Glomerular endothelial cell (primary cell): ENCODE measurements at regions not wholly inside any gene's neighbourhood (a gene's known extent, or its start where the extent isn't known, plus 50 kb on each side); places are given as distances from the start of the nearest gene placed in this dataset.
"Not testable (repeated sequence)": the region's sequence is repeated elsewhere in the genome, so short reads cannot be mapped to it uniquely, and the experiment has no call there.

Experiments
- DNase-seq: peaks from one replicate; pipeline ENCODE4 v3.0.0-alpha.2; 2011; ENCODE audit warnings: low read depth, low spot score; ENCODE audit errors: extremely low read depth

DNA sequence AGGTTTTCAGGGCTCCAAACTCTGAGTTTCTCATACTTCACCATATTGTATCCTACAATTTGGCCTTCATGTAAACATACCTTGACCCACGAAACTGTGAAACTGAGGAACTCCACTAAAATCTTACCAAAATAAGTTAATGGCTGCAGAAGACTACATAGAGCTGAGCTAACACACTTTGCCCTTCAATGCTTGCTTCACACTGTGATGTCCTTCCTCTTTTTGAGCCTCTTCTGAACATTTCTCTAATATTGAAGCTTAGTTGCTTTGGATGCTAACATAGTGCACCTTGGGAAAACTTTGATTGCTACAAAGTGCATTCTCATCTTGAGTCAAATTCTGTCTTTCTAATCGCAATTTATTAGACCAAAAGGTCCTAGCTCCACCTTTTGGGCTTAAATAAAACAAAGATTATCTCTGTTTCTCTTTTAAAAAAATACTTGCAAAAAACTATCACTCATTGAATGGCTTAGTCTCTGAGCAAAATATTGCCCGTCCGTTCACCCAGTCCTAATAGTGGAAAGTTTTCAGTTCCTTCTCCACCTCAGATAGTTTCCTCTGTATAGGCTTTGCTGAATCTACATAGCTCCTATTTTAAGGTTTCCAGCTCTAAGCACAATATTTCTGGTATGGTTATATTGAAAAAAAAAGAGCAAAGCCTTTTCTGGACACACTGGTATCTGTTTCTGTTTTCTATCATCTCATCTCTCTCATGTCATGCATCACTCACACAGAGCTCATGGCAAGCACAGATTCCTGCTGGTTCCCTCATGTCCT, 494.6 kb downstream of the RFPL4B start:
- DNase-seq: no peak

DNA sequence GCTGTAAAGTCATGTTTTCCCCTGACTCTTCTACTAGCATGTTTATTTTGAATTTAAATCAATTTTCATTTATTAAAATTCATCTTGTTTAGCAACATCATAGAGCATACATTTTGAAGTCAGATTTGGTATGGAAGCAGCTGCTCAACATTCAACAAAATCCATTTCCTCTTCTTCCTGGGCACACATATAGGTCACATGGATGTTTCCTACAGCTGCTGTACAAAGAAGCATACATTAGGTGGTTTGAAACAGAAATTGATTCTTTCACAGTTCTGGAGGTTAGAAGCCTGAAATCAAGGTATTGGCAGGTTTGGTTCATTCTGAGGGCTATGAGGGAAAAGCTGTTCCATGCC, 495.2 kb downstream of the RFPL4B start:
- no peak for DNase-seq

DNA sequence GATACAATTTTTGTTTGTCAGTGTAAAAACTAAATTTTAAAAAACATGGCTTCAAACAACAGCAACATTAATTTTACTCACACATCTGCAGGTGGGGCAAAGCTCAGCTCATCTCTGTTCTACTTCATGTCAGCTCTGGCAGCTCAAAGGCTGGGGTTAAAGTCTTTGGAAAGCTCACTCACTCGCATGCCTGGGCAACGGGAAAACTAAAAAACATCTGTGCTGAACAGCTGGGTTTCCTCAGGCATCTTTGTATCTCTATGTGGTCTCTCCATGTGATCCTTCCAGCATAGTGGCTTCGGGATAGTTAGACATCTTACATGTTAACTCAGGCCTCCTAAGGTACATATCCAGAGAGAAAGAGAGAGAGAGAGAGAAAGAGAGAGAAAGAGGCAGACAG, 499.6 kb downstream of the RFPL4B start:
- DNase-seq: no peak

DNA sequence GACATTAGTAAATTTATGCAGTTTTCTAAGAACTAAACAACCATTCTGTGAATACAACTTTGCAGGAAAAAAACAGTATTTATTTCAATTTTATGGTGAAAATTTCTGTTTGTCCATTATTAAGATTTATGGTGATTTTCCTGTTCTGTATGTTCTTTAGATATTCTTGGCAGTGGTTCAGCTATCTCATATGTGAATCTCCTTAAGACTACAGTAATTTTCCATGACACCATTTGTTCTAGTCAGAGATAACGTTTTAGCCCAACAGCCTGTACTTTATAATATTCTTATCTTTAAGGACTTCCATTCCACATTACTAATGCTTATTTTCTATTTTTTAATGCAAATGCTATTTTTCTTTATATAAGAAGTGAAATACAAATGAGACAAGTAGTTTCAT, 504.0 kb downstream of the RFPL4B start:
- no peak for DNase-seq

DNA sequence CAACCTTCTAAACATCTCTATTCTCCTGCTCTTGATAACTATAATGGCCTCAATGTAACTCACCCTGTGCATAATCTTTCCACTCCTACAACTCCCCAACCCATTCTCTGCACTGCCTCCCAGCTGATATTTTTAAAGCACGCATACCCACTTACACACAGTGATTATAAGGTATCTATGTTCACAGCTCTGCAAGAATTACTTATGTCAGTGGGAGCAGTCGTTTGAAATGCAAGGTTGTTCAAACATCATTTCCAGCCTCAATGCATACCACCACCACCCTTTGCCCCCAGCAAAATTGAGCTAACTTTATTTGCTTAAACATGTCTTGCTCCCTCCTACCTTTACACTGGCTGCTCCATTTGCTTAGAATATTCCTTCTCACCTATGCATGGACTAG, 506.0 kb downstream of the RFPL4B start:
- DNase-seq: no peak

DNA sequence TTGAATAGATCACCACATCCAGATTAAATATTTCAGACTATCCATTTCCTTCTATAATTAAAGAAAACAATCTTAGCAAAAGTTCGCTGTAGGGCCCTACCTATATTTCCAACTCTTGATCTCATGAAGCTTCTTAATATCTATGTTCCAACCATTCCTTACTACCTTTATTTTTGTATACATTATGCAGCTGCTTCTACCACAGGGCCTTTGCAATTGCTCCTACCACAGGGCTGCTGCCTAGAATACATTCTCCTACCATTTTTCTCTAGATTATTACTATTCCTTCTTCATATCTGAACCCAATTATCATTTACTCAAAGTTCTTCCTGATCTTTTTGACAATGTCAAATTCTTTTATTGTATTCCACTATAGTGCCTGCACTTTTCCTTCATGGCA, 516.6 kb downstream of the RFPL4B start:
- no peak for DNase-seq

DNA sequence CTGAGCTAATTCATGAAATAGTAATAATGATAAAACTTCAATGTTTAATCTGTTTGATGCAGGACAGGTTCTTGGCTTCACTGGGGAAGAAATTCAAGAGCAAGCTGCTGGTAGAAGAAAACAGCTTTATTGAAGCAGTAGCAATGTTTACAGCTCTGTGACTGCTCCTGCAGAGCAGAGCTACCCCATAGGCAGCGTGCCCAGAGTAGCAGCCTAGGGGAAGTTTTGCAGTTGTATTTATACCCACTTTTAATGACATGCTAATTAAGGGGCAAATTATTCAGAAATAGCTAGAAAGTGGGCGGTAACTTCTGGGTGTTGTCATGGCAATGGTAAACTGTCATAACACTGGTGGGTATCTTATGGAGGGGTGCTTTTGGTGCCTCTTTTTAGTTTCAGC, 518.0 kb downstream of the RFPL4B start:
- DNase-seq: no peak

DNA sequence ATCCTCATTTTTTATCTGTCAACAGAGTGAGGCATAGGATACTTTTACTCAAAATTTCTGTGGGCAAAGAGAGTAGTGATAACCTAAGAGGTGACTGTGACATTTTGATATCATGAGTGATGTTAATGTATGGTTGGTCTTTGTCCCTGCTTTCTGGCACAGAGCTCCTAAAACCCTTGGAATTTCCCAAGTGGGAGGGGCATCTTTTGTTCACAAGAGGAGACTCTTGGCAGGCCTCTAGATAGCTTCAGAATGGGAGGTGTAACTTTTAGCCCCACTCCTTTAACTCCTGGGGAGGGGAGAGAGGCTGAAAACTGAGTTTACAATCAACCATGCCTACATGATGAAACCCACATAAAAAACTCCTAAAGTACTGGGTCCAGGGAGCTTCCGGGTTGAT, 527.8 kb downstream of the RFPL4B start:
- no peak for DNase-seq

DNA sequence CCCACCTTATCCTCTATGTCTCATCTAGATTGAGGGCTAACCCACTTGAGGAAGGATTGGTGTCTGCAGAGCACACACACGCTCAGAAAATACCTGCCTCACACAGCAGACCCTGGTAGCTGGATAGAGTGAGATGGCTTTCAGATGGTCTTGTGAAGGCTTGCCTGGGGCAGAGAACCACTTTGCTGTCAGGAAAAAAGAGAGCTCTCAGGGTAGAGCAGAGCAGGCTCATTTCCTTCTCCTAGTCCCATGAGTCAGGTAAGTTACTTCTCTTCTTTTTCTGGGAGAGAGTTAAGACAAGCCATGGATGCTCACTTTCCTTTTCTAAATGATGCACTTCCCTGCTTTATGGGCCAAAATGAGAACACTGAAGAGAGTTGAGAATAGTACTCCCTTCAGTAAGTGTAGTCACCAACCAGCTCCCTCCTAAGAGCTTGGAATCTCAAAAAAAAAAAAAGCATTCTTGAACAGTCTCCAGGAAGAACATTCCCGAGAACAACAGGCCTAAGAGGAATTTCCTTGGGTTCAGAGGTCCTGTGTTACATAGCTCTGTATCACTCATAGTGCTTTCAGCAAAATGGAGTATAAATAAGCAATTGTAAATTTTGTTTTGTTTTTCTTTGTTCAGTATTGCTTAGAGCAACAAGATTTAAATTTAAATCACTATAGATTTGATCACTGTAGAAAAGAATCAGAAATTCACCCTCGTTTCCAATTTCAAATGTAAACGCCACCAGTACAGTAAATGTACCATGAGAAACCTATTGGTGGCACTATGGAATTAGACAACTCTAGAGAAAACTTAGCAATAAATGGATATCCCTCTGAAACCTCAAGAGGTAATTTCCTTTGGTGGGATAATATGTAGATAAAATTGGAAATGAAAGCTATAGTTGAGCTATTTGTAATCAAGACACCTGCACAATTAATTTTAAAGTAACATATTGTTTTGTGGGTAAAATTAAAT, 530.3 kb downstream of the RFPL4B start:
- peak; percentile 80 for DNase-seq

DNA sequence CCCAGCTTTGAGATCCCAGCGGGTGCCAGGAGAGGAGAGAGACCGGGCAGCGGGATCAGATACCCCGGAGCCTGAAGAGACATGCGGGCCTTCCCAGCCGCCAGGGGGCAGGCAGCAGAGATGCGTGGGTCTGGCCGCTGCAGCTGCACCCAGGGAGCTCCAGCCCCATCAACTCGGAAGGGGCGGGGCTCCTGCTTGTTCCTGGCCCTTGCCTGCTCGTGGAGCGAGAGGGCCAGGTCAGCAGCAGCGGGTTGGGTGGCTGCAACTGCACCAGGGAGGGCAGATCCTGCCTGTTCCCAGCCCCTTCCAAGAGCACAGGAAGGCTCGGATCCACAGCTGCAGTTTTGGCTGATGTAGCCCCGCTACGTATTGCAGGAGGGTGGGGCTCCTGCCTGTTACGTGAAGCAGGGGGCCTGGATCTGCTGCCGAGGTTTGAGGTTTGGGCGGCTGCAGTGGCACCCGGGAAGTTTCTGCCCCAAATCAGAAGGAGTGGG, 532.8 kb downstream of the RFPL4B start:
- DNase-seq: no peak

DNA sequence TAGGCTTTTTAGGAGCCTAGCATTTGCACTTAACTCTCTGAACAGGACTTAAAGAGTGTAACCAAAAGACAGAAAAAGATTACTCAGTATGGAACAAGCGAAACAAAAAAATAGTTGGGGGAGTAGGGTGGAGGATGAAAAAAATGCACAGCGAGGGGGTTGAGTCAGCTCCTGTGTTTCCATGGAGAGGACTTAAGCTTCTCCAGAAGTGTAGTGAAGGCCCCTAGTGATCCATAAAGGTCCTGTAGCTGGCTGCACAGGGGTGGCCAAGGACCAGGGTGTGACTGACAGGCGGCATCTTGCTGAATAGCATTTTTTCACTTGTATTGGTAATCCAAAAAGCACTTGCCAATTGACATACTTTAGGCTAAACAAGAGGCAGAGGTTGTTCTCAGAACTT, 533.9 kb downstream of the RFPL4B start:
- DNase-seq: no peak

DNA sequence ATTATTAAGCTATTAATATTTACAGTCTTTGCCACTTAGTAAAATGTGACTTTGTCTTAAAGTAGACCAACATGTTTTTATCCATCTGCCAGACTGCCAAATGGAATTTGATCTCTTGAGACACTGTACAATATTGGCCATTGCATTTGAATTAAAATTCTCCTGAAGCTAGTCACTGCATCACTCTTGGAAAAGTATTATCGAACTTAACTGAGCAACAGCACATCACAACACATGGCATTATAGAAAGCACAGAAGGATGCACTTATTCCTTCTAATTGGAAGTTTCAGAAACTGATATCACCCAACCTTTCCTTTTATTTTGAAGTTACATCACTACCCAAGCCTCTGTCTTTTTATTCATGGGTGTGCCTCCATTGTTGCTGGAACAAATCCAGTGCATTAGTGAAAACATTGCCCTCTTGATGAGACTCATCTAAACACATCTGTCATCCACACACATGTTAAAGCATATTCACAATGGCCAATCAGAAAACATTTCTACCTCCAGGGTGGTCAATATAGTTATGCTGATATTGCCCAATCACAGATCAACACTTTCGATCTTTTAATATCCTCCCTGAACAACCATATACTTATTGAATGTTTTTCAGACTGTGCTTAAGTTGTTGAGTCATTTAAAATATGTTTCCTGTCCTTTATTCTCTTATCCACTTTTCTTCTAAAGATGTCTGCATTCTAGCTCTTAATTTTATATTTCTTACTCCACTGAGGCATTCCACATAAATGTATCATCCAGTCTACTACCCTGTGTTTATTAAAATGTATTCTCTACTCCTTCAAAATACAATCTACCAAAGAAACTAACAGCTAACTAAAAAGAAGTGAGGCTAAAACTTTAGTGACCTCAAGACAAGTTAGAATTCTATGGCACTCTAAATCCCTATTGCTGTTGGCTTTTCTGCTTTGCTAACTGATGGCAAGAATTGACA, 535.0 kb downstream of the RFPL4B start:
- DNase-seq: no peak

DNA sequence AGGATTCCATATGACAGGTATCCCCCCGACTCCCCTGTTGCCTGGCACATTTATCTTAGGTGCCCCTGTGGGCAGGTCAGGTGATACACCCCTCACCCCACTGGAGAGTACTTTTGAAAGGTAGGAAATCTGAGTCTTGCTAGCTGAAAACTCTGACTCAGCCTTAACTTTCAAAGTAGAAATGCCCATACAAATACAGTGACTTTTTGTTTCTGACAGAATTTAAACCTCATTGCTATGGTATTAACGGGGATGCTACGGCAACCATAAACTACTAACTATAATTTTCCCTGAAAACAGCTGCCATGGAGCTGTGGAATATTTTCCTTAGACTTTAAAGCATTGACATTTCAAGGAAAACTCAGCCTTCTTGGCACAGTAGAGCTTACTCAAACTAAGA, 536.0 kb downstream of the RFPL4B start:
- no peak for DNase-seq

DNA sequence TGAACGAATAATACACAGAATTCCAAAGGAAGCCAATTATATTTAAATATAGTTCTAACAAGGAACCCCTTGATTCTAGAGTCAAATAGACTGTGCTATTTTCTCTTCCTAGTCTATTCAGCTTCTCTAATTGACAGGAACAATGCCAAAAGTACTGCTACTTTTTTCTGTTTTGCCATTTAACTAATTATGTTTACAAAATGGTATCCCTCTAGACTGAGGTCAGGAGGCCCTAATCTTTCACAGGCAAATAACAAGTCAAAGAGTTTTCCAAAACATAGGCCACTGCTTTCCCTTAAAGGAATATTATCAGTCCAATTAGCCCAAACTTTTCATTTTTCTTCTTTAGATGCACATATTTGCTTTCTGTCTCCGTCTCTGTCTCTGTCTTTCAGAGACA, 539.3 kb downstream of the RFPL4B start:
- no peak for DNase-seq

DNA sequence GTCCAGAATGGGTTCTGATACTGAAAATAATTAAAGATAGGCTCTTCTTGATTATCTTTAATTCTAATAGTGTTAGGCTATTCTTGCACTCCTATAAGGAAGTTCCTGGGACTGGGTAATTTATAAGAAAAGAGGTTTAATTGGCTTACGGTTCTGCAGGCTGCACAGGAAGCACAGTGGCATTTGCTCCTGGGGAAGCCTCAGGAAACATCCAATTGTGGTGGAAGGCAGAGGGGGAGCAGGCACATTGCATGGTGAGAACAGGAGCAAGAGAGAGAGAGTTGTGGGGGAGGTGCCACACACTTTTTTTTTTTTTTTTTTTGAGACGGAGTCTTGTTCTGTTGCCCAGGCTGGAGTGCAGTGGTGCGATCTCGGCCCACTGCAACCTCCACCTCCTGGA, 540.3 kb downstream of the RFPL4B start:
- DNase-seq: not testable (repeated sequence)

DNA sequence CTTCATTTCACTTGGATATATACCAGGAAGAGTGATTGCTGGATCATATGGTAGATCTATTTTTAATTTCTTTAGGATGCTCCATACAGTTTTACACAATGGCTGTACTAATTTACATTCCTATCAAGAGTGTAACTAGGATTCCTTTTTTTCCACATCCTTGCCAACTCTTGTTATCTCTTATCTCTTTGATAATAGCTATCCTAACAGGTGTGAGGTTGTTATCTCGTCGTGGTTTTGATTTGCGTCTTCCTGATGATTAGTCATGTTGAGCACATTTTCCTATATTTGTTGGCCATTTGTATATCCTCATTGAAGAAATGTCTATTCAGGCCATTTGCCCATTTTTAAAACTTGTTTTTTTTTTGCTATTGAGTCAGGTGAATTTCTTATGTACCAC, 552.4 kb downstream of the RFPL4B start:
- peak; percentile 9 for DNase-seq

DNA sequence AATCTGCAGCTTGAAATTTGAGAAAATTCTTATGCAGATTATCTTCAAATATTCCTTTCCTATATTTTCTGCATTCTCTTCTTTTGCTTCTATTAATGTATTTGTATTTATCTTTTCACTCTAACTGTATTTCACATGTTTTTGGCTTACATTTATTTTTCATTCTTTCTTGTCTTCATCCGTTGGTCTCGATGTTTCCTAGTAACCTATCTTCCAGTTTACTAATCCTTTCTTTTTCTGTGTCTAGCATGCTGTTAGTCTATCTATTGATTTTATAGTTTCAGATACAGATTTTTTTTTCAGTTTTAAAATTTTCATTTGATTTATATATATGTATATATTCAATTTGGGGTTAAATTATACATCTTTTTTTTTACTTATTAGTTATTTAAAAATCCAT, 556.2 kb downstream of the RFPL4B start:
- DNase-seq: no peak

DNA sequence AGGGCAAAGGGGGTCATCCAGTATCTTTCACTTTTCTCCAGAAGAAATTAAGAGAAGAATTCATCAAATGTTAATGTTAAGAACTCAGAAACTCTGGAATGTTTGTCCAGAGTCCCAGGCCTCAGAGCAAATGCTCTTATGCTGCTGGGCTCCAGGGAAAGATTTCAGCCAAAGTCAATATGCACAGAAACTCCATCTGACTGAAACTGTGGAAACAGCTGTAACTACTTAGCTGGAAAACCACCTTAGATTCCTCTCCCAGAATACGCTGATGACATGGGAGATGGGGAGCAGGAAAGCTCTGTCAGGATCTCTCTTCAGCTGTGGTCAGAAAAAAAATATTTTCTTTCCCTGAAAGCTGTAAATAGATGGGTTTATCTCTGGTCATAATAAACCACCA, 559.6 kb downstream of the RFPL4B start:
- DNase-seq: no peak

DNA sequence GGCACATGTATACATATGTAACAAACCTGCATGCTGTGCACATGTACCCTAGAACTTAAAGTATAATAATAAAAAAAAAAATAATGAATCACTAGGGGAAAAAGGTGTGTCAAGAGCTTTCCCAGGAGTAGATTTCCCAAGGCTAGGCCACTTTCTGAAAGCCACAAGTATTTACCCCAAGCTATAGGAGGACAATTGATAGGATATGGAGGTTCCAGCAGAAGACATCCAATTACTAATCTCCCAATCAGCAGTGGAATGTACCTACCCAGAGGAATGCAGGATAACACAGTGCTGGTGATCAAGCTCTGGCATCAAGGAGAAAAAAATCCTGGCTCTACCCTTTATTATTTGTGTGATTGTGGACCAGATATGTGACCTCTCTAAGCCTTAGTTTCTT, 562.7 kb downstream of the RFPL4B start:
- DNase-seq: no peak

DNA sequence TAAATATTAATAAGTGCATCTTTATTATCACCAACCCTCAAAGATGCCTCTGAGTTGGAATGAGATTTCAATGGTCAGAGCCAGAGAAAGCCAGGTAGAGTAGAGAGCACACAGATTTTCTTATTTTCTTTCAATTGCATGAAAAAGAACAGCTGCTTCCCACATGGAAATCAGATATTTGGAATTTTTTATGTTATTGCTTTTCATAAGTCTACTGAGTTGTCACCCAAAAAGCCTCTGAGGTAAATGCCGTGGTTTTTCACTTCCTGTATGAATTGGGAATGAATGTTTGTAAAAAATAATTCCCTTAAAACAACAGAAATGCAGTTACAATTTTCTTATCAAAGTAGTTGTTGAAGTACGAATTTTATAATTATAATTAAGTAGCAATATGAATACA, 563.1 kb downstream of the RFPL4B start:
- no peak for DNase-seq

DNA sequence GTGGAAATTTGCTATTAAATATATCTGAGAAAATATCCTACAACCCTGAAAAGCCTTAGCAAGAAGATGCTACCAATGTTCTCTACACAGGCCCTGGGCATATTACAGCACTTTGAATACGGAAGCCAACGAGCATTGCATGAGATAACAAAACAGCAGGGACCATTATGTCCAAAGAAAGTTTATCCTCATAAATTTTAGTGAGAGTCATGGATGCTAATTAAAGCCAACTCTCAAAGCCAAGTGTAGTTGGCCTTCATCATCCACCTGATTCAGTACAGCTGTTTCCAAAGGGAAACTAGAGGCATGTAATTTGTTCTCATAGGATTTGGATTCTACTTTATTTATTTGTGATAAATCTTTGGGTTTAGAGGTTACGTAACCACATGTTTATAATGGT, 564.8 kb downstream of the RFPL4B start:
- DNase-seq: no peak
